PC-3 (cell line): ENCODE measurements at regions not wholly inside any gene's neighbourhood (a gene's known extent, or its start where the extent isn't known, plus 50 kb on each side); places are given as distances from the start of the nearest gene placed in this dataset.

ENCODE experiments used
- EZH2phosphoT487 ChIP-seq: fragments of 300-600 bp; sonication (generic); IDR thresholded peaks from 2 replicates; pipeline ENCODE4 v1.6.1; 2018; ENCODE audit warnings: mild to moderate bottlenecking, antibody characterized with exemption, low read length, borderline replicate concordance
- TF ChIP-seq, protein P1 (sequence below): fragments of 300-600 bp; sonication (generic); conservative IDR thresholded peaks from 2 replicates; pipeline ENCODE4 v1.5.1; 2017; ENCODE audit warnings: antibody characterized with exemption, low read depth, mild to moderate bottlenecking, low read length

DNA sequence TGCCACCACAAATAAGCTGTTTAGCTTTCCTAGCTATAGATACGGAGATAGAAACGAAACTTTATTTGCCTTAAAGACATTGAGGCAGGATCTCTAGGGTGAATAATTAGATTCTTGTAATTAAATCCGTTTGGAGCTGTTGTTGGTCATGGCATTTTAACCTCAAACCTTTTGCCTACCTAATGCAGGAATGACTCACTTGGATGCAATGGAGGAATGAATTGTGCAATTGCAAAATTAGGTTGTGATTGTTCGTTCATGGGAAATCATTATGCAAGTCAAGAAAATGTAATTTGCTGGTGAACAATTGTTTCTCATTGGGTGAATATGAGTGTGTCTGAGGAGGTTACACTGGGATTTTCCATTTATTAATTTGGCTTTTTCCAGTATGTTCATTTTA lies 703.5 kb downstream of the GATA3 start:
- TF ChIP-seq, protein P1, sequence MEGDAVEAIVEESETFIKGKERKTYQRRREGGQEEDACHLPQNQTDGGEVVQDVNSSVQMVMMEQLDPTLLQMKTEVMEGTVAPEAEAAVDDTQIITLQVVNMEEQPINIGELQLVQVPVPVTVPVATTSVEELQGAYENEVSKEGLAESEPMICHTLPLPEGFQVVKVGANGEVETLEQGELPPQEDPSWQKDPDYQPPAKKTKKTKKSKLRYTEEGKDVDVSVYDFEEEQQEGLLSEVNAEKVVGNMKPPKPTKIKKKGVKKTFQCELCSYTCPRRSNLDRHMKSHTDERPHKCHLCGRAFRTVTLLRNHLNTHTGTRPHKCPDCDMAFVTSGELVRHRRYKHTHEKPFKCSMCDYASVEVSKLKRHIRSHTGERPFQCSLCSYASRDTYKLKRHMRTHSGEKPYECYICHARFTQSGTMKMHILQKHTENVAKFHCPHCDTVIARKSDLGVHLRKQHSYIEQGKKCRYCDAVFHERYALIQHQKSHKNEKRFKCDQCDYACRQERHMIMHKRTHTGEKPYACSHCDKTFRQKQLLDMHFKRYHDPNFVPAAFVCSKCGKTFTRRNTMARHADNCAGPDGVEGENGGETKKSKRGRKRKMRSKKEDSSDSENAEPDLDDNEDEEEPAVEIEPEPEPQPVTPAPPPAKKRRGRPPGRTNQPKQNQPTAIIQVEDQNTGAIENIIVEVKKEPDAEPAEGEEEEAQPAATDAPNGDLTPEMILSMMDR = no peak
- no peak for TF ChIP-seq EZH2phosphoT487
